Stimulated activated CD8-positive, alpha-beta memory T cell treated with anti-CD3 and anti-CD28 coated beads, Interleukin-4, amount 100 ng/mL, for 1 hour (primary cell): ENCODE measurements at regions not wholly inside any gene's neighbourhood (a gene's known extent, or its start where the extent isn't known, plus 50 kb on each side); places are given as distances from the start of the nearest gene placed in this dataset.
"Not testable (repeated sequence)": the region's sequence is repeated elsewhere in the genome, so short reads cannot be mapped to it uniquely, and the experiment has no call there.

Experiments used
- DNase-seq, 2 donors: peaks; one replicate each; pipeline ENCODE4 v3.0.0-alpha.2; 2020; ENCODE audit warnings: low read depth in 2 of 2, low spot score in 1 of 2

- no peak for DNase-seq
Observed at GRCh38 chr2:64910972-64911433, 78.2 kb upstream of the SLC1A4 start.

GRCh38 chr2:64913357-64913869, 75.8 kb upstream of the SLC1A4 start:
- DNase-seq: no peak

DNA sequence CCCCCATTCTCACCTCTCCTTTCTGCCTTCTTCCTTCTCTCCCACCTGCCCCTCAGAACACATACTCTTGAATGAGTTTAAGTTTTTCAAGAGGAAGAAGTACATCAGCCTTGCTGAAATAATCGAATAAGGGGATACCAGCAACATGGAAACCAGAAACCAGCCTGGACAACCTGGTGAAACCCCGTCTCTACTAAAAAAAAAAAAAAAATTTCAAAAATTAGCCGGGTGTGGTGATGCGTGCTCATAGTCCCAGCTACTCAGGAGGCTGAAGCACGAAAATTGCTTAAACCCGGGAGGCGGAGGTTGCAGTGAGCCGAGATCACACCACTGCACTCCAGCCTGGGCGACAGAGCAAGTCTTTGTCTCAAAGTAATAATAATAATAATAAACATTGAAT, 75.0 kb upstream of the SLC1A4 start:
- DNase-seq: no peak

DNA sequence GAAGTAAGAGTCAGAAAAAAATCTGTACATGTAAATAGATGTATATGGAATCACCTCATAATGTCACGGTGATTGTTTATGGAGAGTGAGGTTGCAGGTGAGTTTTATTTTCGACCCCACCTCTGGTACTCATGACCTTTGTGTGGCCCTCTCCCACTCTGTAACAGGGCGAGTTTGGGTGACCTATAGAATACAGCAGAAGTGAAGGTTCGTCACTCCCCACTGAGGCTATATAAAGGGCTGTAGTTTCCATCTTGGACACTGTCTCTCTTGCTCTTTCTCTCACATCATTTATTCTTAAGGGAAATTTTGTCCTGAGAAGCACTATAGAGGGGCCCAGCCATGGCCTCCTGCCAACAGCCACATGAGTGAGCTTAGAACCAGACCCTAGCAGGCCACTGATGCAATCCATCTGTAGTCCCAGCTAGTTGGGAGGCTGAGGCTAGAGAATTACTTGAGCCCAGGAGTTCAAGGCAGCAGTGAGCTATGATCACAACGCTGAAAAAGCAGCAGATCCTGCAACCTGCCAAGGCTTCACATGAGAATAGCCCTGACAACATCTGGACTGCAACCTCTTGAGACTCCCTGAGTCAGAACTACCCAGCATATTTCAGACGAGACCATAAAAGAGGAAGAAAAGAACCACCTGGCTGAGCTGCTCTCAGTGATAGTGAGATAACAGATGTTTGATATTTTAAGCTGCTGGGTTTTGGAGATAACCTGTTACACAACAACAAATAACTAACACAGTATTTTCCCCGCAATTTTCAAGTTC, 74.3 kb upstream of the SLC1A4 start:
- DNase-seq: no peak

- no peak for DNase-seq
Observed at GRCh38 chr2:64915510-64915900, 73.7 kb upstream of the SLC1A4 start.

DNA sequence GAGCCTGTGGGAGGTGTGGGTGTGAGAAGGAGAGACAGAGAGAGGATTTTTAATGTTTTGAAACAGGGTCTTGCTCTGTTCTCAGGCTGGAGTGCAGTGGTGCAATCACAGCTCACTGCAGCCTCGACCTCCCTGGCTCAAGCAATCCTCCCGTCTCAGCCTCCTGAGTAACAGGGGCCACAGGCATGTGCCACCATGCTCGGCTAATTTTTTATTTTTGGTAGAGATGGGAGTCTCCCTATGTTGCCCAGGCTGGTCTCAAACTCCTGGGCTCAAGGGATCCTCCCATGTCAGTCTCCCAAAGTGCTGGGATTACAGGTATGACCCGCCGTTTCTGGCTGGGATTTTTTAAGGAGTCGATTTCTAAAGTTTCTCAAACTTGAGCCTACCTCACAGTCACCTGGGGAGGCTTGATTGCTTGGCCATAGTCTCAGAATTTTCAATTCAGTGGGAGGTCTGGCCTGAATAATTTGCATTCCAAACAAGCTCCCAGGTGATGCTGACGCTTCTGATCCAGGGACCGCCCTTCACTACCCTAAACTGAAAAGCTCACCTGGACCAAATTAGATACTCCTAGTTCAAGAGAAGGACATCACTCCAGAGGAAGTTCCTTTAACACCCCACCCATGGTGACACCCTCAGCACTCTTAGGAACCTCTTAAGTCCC, 70.8 kb upstream of the SLC1A4 start:
- DNase-seq: no peak

DNA sequence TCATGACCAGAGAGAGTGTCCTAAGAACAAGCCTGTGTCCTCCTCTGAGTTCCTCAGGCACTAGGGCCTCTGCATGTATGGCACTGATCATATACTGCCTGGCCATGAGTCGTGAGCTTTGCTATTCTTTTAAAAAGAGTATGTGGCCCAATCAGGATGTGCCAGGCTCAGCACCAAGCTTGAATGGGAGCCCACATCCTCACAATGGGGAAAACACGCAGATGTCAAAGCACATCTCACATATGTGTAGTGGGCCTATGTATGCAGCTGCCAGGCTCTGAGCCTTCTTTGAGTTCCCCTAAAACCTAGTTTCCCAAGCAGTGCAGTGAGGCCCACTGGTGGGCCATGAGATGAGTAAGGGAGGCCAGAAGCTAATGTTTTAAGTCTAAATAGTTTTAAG, 69.9 kb upstream of the SLC1A4 start:
- no peak for DNase-seq

- no peak for DNase-seq
Observed at GRCh38 chr2:64922482-64923384, 66.5 kb upstream of the SLC1A4 start.

GRCh38 chr2:64923385-64923710, 65.9 kb upstream of the SLC1A4 start:
- DNase-seq: no peak

- no peak for DNase-seq
Observed at GRCh38 chr2:64924170-64924934, 64.8 kb upstream of the SLC1A4 start.

GRCh38 chr2:64925930-64926722, 63.1 kb upstream of the SLC1A4 start:
- not testable (repeated sequence) for DNase-seq

GRCh38 chr2:64928813-64929212, 60.4 kb upstream of the SLC1A4 start:
- DNase-seq: no peak

DNA sequence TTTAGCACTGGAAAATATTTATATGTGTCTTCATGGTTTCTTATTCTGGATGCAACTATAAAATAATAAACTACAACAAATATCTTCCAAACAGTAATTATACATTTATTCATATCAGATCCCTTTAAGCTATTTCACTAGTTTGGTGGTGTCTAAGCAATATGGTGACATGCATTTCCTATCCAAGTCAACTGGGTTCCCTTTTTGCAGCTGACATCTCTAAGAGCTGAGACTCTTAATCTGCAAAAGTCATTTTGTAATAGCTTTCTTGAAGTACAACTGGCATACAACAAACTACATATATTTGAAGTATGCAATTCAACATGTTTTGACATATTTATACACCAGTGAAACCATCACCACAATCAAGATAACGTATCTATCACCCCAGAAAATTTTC, 59.9 kb upstream of the SLC1A4 start:
- no peak for DNase-seq

DNA sequence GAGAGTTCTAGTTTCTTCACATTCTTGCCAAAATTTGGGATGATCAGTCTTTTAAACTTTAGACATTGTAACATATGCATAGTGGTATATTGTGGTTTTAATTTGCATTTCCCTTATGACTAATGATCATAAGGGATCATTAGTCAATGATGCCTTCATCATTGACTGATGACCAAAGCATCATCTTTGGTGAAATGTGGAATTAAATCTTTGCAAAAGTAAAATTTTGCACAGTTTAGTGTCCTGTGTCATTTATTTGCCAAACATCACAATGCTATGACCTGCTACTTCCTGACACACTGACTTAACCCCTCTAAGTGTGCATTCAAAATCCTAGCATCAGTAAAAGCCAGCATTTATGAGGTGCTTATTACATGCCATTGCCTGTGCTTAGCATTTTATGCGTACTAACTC, 58.9 kb upstream of the SLC1A4 start:
- no peak for DNase-seq

DNA sequence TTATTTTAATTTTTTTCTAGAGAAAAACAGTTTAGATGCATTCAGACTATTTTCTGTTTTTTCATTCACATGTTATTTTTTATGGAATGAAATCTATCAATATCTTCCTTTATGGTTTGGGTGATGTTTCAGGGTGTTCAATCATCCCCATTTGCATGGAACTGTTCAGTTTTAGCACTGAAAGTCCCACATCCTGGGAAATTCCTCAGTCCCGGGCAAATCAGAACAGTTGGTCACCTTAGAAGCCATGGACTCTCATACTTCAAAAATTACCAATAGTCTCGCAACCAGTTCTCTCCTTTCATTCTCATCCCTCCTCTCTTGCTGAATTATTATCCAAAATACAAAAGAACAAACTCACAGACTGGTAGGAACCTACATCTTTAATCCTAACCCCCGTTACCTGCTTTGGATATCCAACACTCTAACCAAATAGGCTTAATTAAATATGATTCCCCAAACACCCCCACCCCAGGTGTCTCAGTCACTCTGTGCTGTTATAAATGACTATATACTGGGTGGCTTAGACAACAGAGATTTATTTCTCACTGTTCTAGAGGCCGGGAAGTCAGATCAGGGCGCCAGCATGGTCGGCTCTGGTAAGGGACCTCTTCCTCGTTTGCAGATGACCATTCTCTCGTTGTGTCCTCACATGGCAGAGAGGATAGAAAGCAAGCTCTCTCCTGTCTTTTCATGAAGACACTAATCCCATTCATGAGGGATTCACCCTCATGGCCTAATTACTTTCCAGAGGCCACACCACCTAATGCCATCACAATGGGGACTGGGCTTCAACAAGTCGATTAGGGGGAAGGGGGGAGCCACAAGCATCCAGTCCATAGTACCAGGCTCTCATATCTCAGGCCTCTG, 57.7 kb upstream of the SLC1A4 start:
- DNase-seq: no peak

DNA sequence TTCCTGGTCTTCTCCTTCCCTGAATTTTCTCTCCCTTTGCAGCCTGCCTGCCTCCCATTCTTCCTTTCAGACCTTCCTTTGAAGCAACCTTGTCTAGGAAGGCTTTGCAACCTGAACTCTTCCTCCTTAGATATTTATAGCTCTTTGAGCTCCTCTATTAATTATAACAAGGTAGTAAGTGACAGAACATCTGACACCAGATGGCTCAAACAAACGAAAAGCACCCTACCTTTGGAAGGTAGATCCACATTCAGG, 57.2 kb upstream of the SLC1A4 start:
- no peak for DNase-seq

DNA sequence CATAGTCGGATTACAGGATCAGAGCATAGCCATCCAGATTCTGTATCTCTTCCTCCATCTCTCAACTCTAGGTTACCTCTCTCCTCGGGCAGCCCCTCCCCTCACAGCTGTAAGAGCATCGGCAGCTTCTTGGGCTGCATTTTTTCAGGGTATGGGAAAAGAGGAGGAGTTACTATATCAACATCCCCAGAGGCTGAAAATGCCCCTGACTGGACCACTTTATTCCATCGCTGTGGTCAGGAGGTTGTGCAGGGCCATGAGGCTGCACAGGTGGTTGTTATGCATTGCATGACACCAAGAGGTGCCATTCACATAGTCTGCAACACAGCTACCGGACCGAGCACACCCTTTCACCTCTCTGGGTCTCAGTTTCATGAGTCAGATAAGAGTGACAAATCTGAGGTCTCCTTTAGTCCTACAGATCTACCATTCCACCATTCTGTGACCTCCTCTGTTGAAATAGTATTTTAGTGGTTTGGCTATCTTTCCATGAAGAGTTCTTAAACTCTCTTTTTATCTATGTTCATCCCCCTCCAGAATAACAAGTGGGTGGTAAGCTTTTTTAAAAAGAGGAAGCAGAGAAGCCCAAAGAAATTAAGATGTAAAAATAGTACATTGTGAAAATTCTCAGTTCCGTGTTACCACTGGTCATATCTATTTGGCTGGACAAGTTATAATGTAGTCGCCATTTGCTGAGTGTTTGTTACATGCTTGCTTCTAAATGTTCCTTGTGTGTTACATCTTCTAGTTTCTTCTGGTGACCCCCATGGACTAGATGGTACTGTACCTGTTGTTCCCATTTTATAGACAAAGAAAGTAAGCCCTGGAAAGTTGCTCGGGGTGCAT, 56.6 kb upstream of the SLC1A4 start:
- DNase-seq: no peak

DNA sequence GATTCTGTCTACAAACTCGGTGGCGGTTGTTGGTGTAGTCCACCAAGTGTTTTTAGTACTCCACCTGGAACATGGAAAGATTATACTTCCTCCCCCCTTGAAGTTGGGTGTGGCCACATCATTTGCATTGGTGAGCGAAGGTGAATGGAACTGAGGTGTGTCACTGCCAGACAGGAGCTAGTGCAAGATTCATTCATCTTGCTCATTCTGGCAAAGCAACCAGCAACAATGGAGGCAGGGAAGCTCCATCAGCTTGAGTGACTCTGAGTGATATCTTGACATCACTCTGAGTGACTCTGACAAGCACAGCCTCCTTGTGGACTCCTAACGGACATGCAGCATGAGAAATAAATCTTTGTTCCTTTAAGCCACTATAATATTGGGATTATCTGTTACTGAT, 54.7 kb upstream of the SLC1A4 start:
- no peak for DNase-seq

DNA sequence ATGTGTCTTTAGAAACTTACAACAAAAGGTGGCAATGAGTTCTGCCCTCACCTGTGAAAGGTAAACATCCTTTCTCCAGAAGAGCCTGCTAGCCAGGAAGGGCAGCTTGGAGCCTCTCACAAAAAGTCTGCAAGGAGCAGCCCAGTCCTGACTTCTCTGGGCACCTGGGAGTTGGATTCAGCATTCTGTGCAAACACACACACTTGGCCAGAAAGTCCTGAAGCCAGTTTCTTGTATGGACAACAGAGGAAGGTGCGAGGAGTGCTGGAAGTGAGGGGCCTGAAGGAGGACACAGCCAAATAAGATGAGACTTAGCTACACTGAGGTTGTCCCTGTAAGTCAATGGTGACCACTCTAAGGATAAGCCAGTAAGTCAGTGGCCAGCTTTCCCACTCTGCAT, 52.4 kb upstream of the SLC1A4 start:
- no peak for DNase-seq
